ENCODE measurements at regions not wholly inside any gene's neighbourhood (a gene's known extent, or its start where the extent isn't known, plus 50 kb on each side); places are given as distances from the start of the nearest gene placed in this dataset.

DNA sequence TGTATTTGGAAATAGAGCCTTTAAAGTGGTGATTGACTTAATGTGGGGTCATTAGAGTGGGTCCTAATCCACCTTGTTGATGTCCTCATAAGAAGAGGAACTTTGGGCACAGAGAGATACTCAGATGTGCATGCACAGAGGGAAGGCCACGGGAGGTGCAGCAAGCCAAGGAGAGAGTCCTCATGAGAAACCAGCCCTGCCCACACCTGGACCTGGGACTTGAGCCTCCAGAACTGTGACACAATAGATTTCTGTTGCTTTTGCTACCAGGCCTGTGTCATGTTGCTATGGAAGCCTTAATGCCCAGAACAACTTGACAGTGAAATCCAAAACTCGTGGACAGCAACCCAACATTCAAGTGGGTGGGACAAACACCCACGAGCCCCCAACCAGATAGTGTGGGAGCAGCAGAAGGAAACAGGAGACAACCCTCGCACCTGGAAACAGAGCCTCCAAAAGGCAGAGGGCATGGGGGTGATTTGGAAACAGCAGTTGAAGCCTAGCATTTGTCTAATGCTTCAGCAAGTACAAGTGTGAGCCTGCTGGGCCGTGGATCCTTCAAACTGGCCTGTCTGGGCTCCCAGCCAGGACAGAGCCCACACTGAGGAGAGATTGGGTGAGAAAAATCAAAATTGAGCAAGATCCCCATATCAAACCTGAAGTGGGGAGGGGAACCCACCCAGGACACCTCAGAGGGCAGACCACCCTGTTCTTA lies 201.0 kb upstream of the CST7 start:
- ATAC-seq, result no peak
- 83 to 87% methylated on average over 2 to 4 of the region's 5 CpGs for WGBS, 2 donors (ENCODE audit: low coverage in 1 of 2)
- no peaks in the 10 kb centered on the region for H3K4me1 ChIP-seq
- no peaks in the 10 kb centered on the region for H3K27me3 ChIP-seq
- H3K27ac ChIP-seq, result no peak overlapping the region
- H3K4me3 ChIP-seq, result no peak overlapping the region
- no peaks in the 10 kb centered on the region for H3K9me3 ChIP-seq
- TF ChIP-seq EP300 (IDR thresholded peaks at IDR 0.05), result no peak
- no peak for TF ChIP-seq POLR2AphosphoS5 (IDR thresholded peaks at IDR 0.05)
- TF ChIP-seq POLR2A (IDR thresholded peaks at IDR 0.05), result no peak
- TF ChIP-seq, protein P1, sequence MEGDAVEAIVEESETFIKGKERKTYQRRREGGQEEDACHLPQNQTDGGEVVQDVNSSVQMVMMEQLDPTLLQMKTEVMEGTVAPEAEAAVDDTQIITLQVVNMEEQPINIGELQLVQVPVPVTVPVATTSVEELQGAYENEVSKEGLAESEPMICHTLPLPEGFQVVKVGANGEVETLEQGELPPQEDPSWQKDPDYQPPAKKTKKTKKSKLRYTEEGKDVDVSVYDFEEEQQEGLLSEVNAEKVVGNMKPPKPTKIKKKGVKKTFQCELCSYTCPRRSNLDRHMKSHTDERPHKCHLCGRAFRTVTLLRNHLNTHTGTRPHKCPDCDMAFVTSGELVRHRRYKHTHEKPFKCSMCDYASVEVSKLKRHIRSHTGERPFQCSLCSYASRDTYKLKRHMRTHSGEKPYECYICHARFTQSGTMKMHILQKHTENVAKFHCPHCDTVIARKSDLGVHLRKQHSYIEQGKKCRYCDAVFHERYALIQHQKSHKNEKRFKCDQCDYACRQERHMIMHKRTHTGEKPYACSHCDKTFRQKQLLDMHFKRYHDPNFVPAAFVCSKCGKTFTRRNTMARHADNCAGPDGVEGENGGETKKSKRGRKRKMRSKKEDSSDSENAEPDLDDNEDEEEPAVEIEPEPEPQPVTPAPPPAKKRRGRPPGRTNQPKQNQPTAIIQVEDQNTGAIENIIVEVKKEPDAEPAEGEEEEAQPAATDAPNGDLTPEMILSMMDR (IDR thresholded peaks at IDR 0.05), result no peak
- H3K36me3 ChIP-seq, result no peaks in the 10 kb centered on the region

DNA sequence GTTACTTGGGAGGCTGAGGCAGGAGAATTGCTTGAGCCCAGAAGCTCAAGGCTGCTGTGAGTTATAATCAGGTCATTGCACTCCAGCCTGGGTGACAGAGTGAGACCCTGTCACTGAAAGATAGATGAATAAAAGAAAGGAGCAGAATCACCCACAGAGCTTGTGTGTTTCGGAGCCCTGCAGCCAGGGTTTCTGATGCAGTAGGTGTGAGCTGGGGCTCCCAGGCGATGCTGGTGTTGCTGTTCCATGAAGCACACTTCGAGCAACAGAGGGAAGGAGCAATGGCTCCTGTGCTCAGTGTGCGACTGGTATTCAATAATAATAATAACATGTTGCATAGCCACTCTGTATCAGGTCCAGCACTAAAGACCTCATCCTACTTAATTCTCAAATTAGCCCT lies 197.5 kb upstream of the CST7 start:
- 86% methylated on average over 4 of the region's 4 CpGs; no CpG with 5 or more reads in 1 of the 2 donors for WGBS, 2 donors (ENCODE audit: low coverage in 1 of 2)
- Histone ChIP-seq H3K36me3 (no peaks in the 10 kb centered on the region), H3K9me3 (no peaks in the 10 kb centered on the region), H3K4me3 (no peak overlapping the region), H3K4me1 (no peaks in the 10 kb centered on the region), H3K27ac (no peak overlapping the region), H3K27me3 (no peaks in the 10 kb centered on the region)
- no peak for ATAC-seq
- TF ChIP-seq POLR2A (IDR thresholded peaks at IDR 0.05), result no peak
- no peak for TF ChIP-seq POLR2AphosphoS5 (IDR thresholded peaks at IDR 0.05)
- no peak for TF ChIP-seq EP300 (IDR thresholded peaks at IDR 0.05)
- TF ChIP-seq, protein P1 (IDR thresholded peaks at IDR 0.05), result no peak

DNA sequence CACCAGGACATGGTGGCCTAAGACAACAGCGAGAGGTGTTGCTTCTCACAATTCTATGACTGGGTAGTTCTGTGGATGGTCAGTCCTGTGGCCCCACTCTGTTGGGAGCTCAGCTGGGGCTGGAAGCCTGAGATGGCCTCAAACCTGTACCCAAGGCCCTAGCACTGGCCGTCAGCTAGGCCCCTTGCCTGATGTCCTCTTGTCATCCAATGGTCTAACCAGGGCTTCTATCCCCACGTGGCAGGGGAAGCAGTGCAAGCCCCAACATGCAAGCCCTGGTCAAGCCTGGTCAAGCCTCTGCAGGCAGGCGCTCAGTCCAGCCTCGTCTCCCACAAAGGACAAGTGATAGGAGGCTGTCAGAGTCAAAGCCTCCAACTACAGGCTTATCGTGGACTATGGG lies 196.5 kb upstream of the CST7 start:
- ATAC-seq, result no peak
- H3K36me3 ChIP-seq, result no peaks in the 10 kb centered on the region

DNA sequence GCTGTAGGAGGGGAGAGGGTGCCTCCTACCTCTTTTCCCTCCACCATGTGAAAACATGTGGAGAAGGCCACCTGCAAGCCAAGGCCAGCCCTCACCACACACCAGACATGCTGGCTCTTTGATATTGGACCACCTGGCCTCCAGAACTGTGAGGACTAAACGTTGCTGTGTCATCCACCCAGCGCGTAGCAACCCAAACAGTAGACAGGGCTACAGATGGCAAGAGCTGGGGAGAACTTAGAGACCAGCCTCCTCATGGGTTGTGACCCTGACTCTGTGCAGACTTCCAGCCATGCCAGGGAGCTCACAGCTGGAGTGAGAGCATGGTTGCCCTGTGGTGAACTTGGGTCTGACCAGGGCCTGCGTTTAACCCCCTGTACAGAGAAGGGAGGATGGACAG lies 195.9 kb upstream of the CST7 start:
- no peaks in the 10 kb centered on the region for H3K36me3 ChIP-seq
- ATAC-seq, result no peak
- H3K9me3 ChIP-seq, result no peaks in the 10 kb centered on the region
- TF ChIP-seq, protein P1 (IDR thresholded peaks at IDR 0.05), result no peak
- TF ChIP-seq POLR2AphosphoS5 (IDR thresholded peaks at IDR 0.05) (no peak), POLR2A (IDR thresholded peaks at IDR 0.05) (no peak), EP300 (IDR thresholded peaks at IDR 0.05) (no peak)
- no peaks in the 10 kb centered on the region for H3K27me3 ChIP-seq
- WGBS, 2 donors (ENCODE audit: low coverage in 1 of 2), result 80% methylated on average over 1 of the region's 4 CpGs; no CpG with 5 or more reads in 1 of the 2 donors
- H3K4me1 ChIP-seq, result no peaks in the 10 kb centered on the region
- H3K27ac ChIP-seq, result no peak overlapping the region
- H3K4me3 ChIP-seq, result no peak overlapping the region

More for the DNA sequence above, 196.5 kb upstream of the CST7 start:
- TF ChIP-seq POLR2AphosphoS5 (IDR thresholded peaks at IDR 0.05) (no peak), POLR2A (IDR thresholded peaks at IDR 0.05) (no peak), EP300 (IDR thresholded peaks at IDR 0.05) (no peak)
- TF ChIP-seq, protein P1 (IDR thresholded peaks at IDR 0.05), result no peak
- Histone ChIP-seq H3K4me3 (no peak overlapping the region), H3K27ac (no peak overlapping the region), H3K9me3 (no peaks in the 10 kb centered on the region), H3K4me1 (no peaks in the 10 kb centered on the region), H3K27me3 (no peaks in the 10 kb centered on the region)
- 100% methylated on average over 1 of the region's 6 CpGs for WGBS, 2 donors (ENCODE audit: low coverage in 1 of 2)

DNA sequence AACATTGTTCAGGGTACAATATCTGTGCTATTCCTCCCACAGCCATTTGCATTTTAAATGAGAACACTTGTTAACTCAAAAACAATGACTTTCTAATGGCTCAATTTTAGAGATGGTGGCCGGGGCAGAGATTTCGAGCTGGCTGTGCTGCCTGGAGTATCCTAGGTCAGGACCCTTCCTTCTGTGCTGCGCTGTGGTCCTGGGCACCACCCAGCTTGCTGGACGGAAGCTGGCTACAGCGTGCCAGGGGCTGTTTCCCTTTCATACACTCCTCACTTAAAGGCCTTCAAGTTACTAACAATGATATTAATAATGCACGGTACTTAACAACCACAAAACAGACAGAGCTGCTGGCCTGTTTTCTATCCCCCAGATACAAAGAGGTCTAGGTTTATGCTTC lies 194.4 kb upstream of the CST7 start:
- no peaks in the 10 kb centered on the region for H3K27me3 ChIP-seq
- WGBS, 2 donors (ENCODE audit: low coverage in 1 of 2), result 58 to 63% methylated on average over 2 to 4 of the region's 6 CpGs
- no peaks in the 10 kb centered on the region for H3K36me3 ChIP-seq
- no peaks in the 10 kb centered on the region for H3K9me3 ChIP-seq
- no peak overlapping the region for H3K27ac ChIP-seq
- H3K4me1 ChIP-seq, result no peaks in the 10 kb centered on the region
- TF ChIP-seq POLR2A (IDR thresholded peaks at IDR 0.05), result no peak
- TF ChIP-seq, protein P1 (IDR thresholded peaks at IDR 0.05), result no peak
- TF ChIP-seq EP300 (IDR thresholded peaks at IDR 0.05), result no peak
- TF ChIP-seq POLR2AphosphoS5 (IDR thresholded peaks at IDR 0.05), result no peak
- no peak overlapping the region for H3K4me3 ChIP-seq
- no peak for ATAC-seq

Data from gastroesophageal sphincter (tissue), 4 donors.